Immature natural killer cell (primary cell): ENCODE measurements at regions not wholly inside any gene's neighbourhood (a gene's known extent, or its start where the extent isn't known, plus 50 kb on each side); places are given as distances from the start of the nearest gene placed in this dataset.

ENCODE experiments used
- DNase-seq, 3 donors: peaks; one replicate each; pipeline ENCODE4 v3.0.0; 2022; ENCODE audit warnings: mixed read lengths in 1 of 3
- H3K27ac Mint-ChIP-seq, 6 donors: one replicate each; pipeline ENCODE4 v1.8.0; 2020; ENCODE audit warnings: mixed read lengths in 6 of 6, mild to moderate bottlenecking in 5 of 6, inconsistent platforms in 4 of 6, moderate library complexity in 3 of 6
- H3K27me3 Mint-ChIP-seq, 3 donors: one replicate each; pipeline ENCODE4 v1.8.0; 2020 to 2021; ENCODE audit warnings: low read depth in 3 of 3, mild to moderate bottlenecking in 3 of 3, mixed read lengths in 3 of 3, moderate library complexity in 3 of 3, inconsistent platforms in 1 of 3
- H3K36me3 Mint-ChIP-seq, 3 donors: one replicate each; pipeline ENCODE4 v1.8.0; 2020; ENCODE audit warnings: mixed read lengths in 3 of 3, inconsistent platforms in 2 of 3, mild to moderate bottlenecking in 2 of 3
- H3K4me1 Mint-ChIP-seq, 2 donors: one replicate each; pipeline ENCODE4 v1.8.0; 2020; ENCODE audit warnings: inconsistent platforms in 2 of 2, mild to moderate bottlenecking in 2 of 2, mixed read lengths in 2 of 2, moderate library complexity in 1 of 2
- H3K4me3 Mint-ChIP-seq, 5 donors: one replicate each; pipeline ENCODE4 v1.8.0; 2020; ENCODE audit warnings: mild to moderate bottlenecking in 5 of 5, mixed read lengths in 5 of 5, inconsistent platforms in 3 of 5, moderate library complexity in 3 of 5
- H3K9me3 Mint-ChIP-seq, 6 donors: one replicate each; pipeline ENCODE4 v1.8.0; 2020; ENCODE audit warnings: mild to moderate bottlenecking in 6 of 6, mixed read lengths in 6 of 6, inconsistent platforms in 4 of 6, moderate library complexity in 3 of 6

DNA sequence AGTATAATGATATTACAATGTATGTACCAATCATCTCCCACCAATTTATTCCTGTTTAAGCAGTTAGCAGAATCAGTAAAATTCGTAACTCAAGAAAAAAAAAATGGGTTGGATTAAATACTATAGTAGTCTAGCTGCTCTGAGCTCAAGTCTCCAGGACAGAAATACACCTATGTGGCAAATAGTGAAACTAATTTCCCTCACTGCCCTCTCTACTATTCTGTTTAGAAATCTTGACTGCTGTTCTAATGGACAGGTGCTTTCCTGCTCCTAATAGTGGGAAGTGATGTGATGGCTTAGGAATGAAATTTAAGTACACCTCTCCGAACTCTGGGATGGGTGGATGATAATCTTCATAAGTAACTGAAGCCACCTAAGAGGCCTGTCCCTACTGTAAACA is 175.7 kb downstream of the KCNJ2 start:
- DNase-seq: no peak
- H3K9me3 Mint-ChIP-seq: peaks cover 0 to 7% (median 3%) of the 10 kb centered on the region in 6 donors
- peaks cover 0 to 18% of the 10 kb centered on the region in 2 donors for H3K4me1 Mint-ChIP-seq
- H3K36me3 Mint-ChIP-seq: no peaks in the 10 kb centered on the region
- no peak overlapping the region for H3K4me3 Mint-ChIP-seq
- H3K27me3 Mint-ChIP-seq: peaks cover 0 to 2% (median 0%) of the 10 kb centered on the region in 3 donors
- no peak overlapping the region for H3K27ac Mint-ChIP-seq

DNA sequence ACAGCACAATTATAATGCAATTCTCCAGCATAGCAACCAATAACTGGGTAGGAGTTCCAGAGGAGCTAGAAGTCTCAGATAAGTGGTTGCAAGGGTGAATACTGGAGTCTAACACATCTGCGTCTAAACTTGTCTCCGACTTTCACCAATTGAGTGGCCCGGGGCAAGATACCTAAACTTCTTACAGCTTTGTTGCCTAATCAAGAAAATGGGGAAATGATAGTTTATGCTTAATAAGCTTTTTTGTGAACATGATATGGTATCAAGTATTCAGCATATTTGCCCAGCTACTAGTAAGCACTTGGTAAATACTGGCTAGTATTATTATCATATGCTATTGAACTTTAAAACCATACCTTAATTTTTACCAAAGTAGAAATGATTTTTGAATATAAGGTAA is 183.5 kb downstream of the KCNJ2 start:
- Mint-ChIP-seq H3K4me3 (no peak overlapping the region), H3K4me1 (no peaks in the 10 kb centered on the region), H3K9me3 (peaks cover 0 to 10% (median 2%) of the 10 kb centered on the region in 6 donors), H3K27me3 (peaks cover 0 to 2% (median 2%) of the 10 kb centered on the region in 3 donors), H3K27ac (no peak overlapping the region), H3K36me3 (no peaks in the 10 kb centered on the region)
- no peak for DNase-seq

DNA sequence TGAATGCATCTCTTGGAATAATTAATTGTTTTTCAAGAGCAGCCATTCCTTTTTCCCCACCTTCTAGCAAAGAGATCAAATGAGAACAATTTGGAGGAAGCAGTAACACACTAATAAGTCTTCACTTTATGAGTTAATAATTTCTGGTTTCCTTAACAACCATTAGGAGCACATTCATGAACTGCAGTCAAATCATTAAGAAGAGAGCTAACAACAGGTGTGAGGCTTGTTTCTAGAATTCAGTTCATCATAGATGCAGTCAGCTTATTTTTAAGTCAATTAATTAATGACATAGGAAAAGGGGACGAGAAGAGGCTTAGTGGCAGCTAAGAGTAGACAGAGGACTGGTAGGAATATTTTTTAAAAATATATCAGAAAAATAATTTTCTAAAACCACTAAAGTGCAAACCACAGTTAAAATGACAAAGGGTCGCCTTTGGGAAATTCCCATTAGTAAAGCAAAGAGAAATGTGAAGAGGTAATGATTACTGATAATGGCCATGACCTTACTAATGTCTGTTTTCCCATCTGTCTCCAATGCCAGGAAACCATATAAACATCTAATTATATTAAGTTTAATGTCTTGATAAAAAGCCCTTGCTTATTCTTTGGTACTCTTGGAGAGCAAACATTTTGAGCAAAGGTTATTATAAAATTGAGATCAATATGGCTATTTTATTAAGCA is 184.2 kb downstream of the KCNJ2 start:
- H3K9me3 Mint-ChIP-seq: peaks cover 0 to 10% (median 5%) of the 10 kb centered on the region in 6 donors
- H3K36me3 Mint-ChIP-seq: no peaks in the 10 kb centered on the region
- H3K4me3 Mint-ChIP-seq: no peak overlapping the region
- H3K27ac Mint-ChIP-seq: no peak overlapping the region
- no peak for DNase-seq
- peaks cover 0 to 2% (median 2%) of the 10 kb centered on the region in 3 donors for H3K27me3 Mint-ChIP-seq
- no peaks in the 10 kb centered on the region for H3K4me1 Mint-ChIP-seq

DNA sequence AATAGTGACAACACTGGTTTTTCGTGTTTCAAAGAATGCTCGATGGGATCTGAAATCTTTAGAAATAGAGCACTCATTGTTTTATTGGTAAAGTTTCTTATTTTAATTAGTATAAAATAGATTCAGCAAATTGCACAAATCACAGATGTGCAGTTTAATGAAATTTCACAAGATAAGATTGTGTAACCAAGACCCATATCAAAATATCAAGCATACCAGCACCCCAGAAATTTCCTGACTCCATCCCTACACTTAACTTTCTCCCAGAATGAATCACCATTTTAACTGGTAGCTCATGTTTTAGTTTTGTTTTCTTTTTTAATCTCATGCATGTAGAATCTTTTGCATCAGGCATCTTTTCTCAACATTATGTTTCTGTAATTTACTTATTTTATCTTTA is 185.9 kb downstream of the KCNJ2 start:
- Mint-ChIP-seq H3K4me1 (no peaks in the 10 kb centered on the region), H3K36me3 (no peaks in the 10 kb centered on the region), H3K9me3 (peaks cover 0 to 10% (median 4%) of the 10 kb centered on the region in 6 donors), H3K27me3 (peaks cover 0 to 2% (median 0%) of the 10 kb centered on the region in 3 donors), H3K4me3 (no peak overlapping the region), H3K27ac (no peak overlapping the region)
- no peak for DNase-seq

DNA sequence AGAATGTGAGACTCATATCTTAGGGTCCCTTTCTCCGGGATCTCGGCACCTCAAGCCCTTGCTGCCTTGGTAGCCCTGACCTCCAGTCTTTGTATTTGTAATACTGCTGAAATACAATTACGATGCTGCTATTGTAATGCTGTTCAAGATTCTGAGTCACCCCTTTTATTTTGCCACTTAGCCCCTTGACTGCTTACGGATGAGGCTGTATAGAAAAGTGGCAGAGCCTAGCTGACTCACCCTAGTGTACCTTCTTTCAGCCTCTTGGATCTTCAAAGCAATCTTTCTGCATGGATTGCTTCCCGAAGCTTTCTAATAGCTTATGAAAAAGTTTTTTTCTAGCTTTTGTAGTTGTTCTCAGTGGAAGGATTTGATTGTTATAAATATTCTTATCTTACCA is 187.9 kb downstream of the KCNJ2 start:
- H3K36me3 Mint-ChIP-seq: no peaks in the 10 kb centered on the region
- H3K27me3 Mint-ChIP-seq: peaks cover 0 to 3% (median 0%) of the 10 kb centered on the region in 3 donors
- peaks cover 0 to 23% (median 4%) of the 10 kb centered on the region in 6 donors for H3K9me3 Mint-ChIP-seq
- H3K27ac Mint-ChIP-seq: no peak overlapping the region
- no peak overlapping the region for H3K4me3 Mint-ChIP-seq
- DNase-seq: no peak
- no peaks in the 10 kb centered on the region for H3K4me1 Mint-ChIP-seq

DNA sequence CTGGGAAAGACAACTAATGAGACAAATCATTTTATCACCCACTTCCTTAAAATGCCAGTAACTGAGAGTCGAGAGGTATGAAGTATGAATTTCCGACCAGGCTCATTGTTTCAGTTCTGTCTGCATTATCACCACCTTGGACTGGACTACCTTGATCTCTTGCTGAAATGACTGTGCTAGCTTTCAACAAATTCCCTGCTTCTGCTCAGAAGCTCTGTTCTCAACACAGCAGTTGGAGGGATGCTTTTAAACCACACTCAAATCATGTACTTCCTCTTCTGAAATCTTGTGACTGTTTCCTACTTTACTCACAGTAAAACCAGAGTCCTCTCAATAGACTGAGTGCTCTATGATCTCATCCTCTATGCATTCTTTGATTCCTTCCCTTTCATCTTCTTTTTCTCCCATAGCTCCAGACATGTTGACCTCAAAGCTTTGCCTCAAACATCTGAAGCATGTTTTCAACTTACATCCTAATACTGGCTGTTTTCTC is 195.8 kb downstream of the KCNJ2 start:
- Mint-ChIP-seq H3K27me3 (peaks cover 0 to 2% (median 1%) of the 10 kb centered on the region in 3 donors), H3K36me3 (no peaks in the 10 kb centered on the region), H3K4me3 (no peak overlapping the region), H3K4me1 (no peaks in the 10 kb centered on the region), H3K27ac (no peak overlapping the region), H3K9me3 (peaks cover 2 to 21% (median 5%) of the 10 kb centered on the region in 6 donors)
- DNase-seq: no peak

DNA sequence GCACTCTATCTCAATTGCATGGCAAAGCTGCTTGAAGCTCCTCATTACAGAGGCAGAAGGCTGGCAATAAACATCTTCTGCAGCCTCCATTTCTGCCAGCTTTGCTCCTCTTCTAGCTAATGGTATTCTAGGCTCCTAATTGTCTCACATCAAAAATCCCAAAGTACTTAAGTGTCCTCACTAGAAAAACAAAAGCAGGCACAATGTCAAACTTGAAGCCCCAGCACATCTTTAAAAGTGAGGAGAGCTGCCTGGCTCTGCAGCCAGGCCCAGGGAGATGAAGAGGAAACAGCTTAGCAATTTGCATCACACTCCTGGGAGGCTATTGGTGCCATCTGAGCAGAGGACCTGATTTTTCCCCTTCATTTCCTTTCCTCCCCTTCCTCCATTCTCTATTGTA is 197.1 kb downstream of the KCNJ2 start:
- Mint-ChIP-seq H3K4me3 (no peak overlapping the region), H3K27me3 (peaks cover 0 to 2% (median under 1%) of the 10 kb centered on the region in 3 donors), H3K9me3 (peaks cover 2 to 12% (median 3%) of the 10 kb centered on the region in 6 donors), H3K36me3 (no peaks in the 10 kb centered on the region), H3K4me1 (no peaks in the 10 kb centered on the region), H3K27ac (no peak overlapping the region)
- DNase-seq: no peak

DNA sequence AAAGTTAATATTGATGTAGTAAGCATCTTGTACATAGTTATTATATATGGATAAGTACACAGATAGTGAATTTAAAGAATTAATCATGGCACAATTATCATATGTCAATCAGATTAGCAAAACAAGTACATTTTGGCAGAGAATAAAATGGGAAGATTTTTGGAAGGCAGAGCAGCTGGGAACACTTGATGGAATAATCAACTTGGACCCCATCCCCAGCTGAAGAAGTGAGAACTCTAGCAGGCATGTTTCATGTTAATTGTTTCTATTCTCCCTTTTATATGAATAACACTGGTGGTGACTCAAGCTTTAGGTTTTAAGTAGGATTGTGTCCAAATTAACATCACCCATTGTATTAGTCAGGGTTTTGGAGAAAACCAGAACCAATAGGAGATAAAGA is 198.7 kb downstream of the KCNJ2 start:
- Mint-ChIP-seq H3K27me3 (peaks cover 0 to 2% (median 0%) of the 10 kb centered on the region in 3 donors), H3K27ac (no peak overlapping the region), H3K4me1 (no peaks in the 10 kb centered on the region), H3K9me3 (peaks cover 1 to 16% (median 3%) of the 10 kb centered on the region in 6 donors), H3K4me3 (no peak overlapping the region), H3K36me3 (no peaks in the 10 kb centered on the region)
- no peak for DNase-seq

DNA sequence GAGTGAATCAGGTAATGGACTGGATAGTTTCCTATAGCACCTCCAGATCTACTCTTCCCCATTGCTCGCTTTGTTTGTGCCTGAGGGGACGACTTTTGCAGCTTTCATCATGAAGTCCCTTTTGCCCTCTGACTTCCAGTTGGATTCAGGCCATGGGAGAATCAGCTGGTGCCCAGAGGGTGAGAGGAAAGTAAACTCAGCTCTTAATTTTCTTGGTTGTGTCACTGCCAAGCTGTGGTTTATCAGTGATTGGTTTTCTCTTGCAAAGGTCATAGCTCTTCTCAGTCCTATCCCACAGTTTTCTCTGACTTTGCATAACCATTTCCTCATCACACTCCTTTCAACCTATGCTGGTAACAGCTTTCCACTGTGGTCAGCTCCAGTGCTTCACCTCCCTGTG is 200.1 kb downstream of the KCNJ2 start:
- H3K9me3 Mint-ChIP-seq: peaks cover 2 to 21% (median 3%) of the 10 kb centered on the region in 6 donors
- DNase-seq: no peak
- H3K4me1 Mint-ChIP-seq: no peaks in the 10 kb centered on the region
- no peak overlapping the region for H3K4me3 Mint-ChIP-seq
- no peaks in the 10 kb centered on the region for H3K36me3 Mint-ChIP-seq
- H3K27me3 Mint-ChIP-seq: peaks cover 0 to 2% (median 0%) of the 10 kb centered on the region in 3 donors
- H3K27ac Mint-ChIP-seq: no peak overlapping the region

DNA sequence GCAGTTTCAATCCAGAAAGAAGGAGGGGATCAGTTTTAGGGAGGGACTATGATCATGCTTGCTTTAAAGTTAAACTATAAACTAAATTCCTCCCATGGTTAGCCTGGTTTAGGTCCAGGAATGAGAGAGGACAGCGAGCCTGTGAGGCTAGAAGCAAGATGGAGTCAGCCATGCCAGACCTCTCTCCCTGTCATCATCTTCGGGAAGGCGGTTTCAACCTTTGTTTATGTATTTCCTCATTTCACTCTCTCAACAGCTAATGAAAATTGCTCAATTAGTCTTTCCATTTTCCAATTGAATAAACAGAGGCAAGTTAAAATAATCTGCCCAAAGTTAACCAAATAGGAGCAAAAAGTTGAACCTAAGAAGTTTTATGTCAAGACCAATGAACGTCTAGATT is 201.5 kb downstream of the KCNJ2 start:
- Mint-ChIP-seq H3K4me1 (no peaks in the 10 kb centered on the region), H3K36me3 (no peaks in the 10 kb centered on the region), H3K27ac (no peak overlapping the region), H3K9me3 (peaks cover 0 to 21% (median 5%) of the 10 kb centered on the region in 6 donors), H3K4me3 (no peak overlapping the region), H3K27me3 (no peaks in the 10 kb centered on the region)
- no peak for DNase-seq

DNA sequence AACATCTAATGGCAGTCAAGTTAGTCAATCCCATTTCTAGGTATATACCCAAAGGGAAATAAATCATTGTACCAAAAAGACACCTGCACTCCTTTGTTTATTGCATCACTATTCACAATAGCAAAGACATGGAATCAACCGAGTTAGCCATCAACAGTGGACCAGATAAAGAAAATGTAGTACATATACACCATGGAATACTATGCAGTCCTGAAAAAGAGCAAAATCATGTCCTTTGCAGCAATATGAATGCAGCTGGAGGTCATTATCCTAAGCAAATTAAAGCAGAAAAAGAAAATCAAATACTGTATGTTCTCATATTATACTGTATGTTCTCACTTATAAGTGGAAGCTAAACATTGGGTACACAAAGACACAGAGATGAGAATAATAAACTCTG is 204.0 kb downstream of the KCNJ2 start:
- H3K4me3 Mint-ChIP-seq: no peak overlapping the region
- H3K36me3 Mint-ChIP-seq: no peaks in the 10 kb centered on the region
- peaks cover 0 to 14% (median 5%) of the 10 kb centered on the region in 6 donors for H3K9me3 Mint-ChIP-seq
- H3K27me3 Mint-ChIP-seq: no peaks in the 10 kb centered on the region
- H3K4me1 Mint-ChIP-seq: no peaks in the 10 kb centered on the region
- no peak for DNase-seq
- no peak overlapping the region for H3K27ac Mint-ChIP-seq

DNA sequence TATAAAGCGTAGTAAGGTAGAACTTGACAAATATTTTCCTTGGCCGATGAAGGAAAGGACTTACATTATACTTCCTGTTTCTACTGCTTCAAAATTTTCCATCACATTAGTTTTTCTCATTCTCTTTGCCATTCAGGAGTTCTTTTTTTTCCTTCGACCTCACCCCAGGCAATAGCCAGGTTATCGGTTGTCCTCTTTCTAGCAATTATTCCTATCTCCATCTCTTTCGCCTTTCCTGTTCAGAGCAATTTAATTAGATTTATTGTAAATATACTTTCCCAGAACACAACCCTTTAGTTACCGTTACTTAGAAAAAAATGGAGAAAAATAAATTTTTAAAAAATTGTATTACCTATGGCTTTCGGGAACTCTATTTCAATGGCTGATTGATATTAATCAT is 205.2 kb downstream of the KCNJ2 start:
- no peaks in the 10 kb centered on the region for H3K4me1 Mint-ChIP-seq
- DNase-seq: no peak
- no peak overlapping the region for H3K4me3 Mint-ChIP-seq
- no peaks in the 10 kb centered on the region for H3K36me3 Mint-ChIP-seq
- peak overlapping the region in 1 of 6 donors; percentile 48 for H3K27ac Mint-ChIP-seq
- peaks cover 0 to 11% (median 5%) of the 10 kb centered on the region in 6 donors for H3K9me3 Mint-ChIP-seq
- H3K27me3 Mint-ChIP-seq: no peaks in the 10 kb centered on the region

DNA sequence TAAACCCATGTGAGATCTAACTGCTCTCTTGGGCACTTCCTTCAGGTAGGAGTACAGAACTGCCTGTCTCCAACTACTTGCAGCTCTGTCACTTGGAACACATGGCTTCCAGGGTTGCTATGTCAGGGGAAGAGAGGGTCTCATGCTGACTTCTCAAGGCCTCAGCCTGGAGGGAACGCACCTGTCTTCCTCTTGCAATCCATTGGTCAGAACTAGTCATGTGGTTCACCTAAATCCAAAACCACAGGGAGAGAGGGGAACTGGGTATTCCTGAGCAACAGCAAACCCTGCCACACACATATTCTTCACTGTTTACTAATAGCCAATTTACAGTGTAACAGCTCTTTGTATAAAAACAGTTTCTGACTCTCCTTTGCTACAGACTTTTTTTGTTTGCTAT is 206.1 kb downstream of the KCNJ2 start:
- no peak overlapping the region for H3K27ac Mint-ChIP-seq
- no peaks in the 10 kb centered on the region for H3K36me3 Mint-ChIP-seq
- H3K27me3 Mint-ChIP-seq: no peaks in the 10 kb centered on the region
- H3K4me3 Mint-ChIP-seq: no peak overlapping the region
- H3K4me1 Mint-ChIP-seq: no peaks in the 10 kb centered on the region
- H3K9me3 Mint-ChIP-seq: peaks cover 2 to 10% (median 5%) of the 10 kb centered on the region in 6 donors
- no peak for DNase-seq

DNA sequence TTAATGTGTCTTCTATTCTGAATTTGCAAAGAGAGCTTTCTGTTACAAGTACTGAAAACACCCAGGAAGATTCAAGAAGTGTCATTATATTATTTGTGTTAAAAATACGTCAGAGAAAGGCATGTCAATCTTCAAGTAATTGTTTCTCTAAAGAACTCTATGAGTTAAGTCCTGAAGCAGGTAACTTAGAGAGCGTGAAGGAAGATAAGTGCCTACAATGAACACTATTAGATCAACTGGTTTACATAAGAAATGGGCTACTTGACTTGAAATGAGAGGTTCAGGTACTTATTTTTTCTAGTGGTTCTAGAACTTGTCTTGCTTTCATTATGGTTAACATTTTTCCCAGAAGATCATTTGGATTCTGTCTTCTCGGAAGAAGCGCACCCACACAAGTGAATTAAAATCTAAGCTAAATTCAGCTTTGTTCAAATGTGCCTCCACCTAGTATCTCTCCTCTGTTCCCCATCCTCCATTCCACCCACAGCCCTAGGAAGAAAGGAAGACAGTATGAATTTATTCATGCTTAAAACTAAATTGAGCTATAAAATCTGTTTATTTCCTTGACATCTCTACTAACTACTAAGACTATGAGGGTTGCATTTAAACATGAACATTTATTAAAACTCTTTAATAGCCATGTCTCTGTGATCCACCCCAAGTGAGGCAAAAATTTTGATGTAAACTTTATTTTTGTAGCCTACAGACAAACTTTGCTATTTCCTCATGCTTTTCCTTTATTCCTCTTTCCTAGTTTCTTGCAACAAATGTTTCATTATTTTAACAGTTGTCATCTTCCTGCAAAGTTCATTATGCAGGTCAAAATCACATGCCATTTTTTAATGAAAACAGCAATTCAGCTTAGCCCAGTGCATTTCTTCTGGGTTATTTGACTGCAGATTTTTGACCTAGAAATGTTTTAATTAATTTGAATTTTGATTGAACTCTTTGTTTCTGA is 206.8 kb downstream of the KCNJ2 start:
- no peaks in the 10 kb centered on the region for H3K27me3 Mint-ChIP-seq
- DNase-seq: no peak
- H3K27ac Mint-ChIP-seq: no peak overlapping the region
- H3K9me3 Mint-ChIP-seq: peaks cover 2 to 10% (median 5%) of the 10 kb centered on the region in 6 donors
- H3K4me1 Mint-ChIP-seq: no peaks in the 10 kb centered on the region
- H3K4me3 Mint-ChIP-seq: no peak overlapping the region
- no peaks in the 10 kb centered on the region for H3K36me3 Mint-ChIP-seq
